ENCODE measurements at regions not wholly inside any gene's neighbourhood (a gene's known extent, or its start where the extent isn't known, plus 50 kb on each side); places are given as distances from the start of the nearest gene placed in this dataset.

GRCh38 chr6:81856872-81857271 is 104.4 kb upstream of the TENT5A start:
- no peak for DNase-seq

GRCh38 chr6:81854474-81854873 is 102.0 kb upstream of the TENT5A start:
- no peak for DNase-seq

- no peak for DNase-seq
Measured at GRCh38 chr6:81853975-81854374, 101.5 kb upstream of the TENT5A start.

GRCh38 chr6:81849248-81849647 is 96.8 kb upstream of the TENT5A start:
- DNase-seq: no peak

- DNase-seq: no peak
Measured at GRCh38 chr6:81847866-81848265, 95.4 kb upstream of the TENT5A start.

GRCh38 chr6:81844686-81845085 is 92.2 kb upstream of the TENT5A start:
- DNase-seq: no peak

GRCh38 chr6:81843302-81843701 is 90.8 kb upstream of the TENT5A start:
- no peak for DNase-seq

- DNase-seq: no peak
Measured at GRCh38 chr6:81842254-81842653, 89.8 kb upstream of the TENT5A start.

GRCh38 chr6:81838724-81839426 is 86.4 kb upstream of the TENT5A start:
- no peak for DNase-seq

GRCh38 chr6:81838031-81838430 is 85.5 kb upstream of the TENT5A start:
- DNase-seq: no peak

GRCh38 chr6:81834141-81834681 is 81.7 kb upstream of the TENT5A start:
- DNase-seq: no peak

- DNase-seq: no peak
Measured at GRCh38 chr6:81832304-81832703, 79.8 kb upstream of the TENT5A start.

GRCh38 chr6:81831274-81831673 is 78.8 kb upstream of the TENT5A start:
- DNase-seq: no peak

GRCh38 chr6:81826784-81827183 is 74.3 kb upstream of the TENT5A start:
- DNase-seq: no peak

- DNase-seq: no peak
Measured at GRCh38 chr6:81822568-81822967, 70.1 kb upstream of the TENT5A start.

- no peak for DNase-seq
Measured at GRCh38 chr6:81821449-81821848, 69.0 kb upstream of the TENT5A start.

- DNase-seq: no peak
Measured at GRCh38 chr6:81820980-81821379, 68.5 kb upstream of the TENT5A start.

- no peak for DNase-seq
Measured at GRCh38 chr6:81820422-81820821, 67.9 kb upstream of the TENT5A start.

- DNase-seq: no peak
Measured at GRCh38 chr6:81819767-81820166, 67.3 kb upstream of the TENT5A start.

GRCh38 chr6:81818901-81819361 is 66.5 kb upstream of the TENT5A start:
- no peak for DNase-seq

- DNase-seq: no peak
Measured at GRCh38 chr6:81816380-81816779, 63.9 kb upstream of the TENT5A start.

- no peak for DNase-seq
Measured at GRCh38 chr6:81814370-81815076, 62.0 kb upstream of the TENT5A start.

- no peak for DNase-seq
Measured at GRCh38 chr6:81813305-81813704, 60.8 kb upstream of the TENT5A start.

GRCh38 chr6:81812401-81812800 is 59.9 kb upstream of the TENT5A start:
- DNase-seq: no peak
